K562 (cell line): ENCODE measurements at regions not wholly inside any gene's neighbourhood (a gene's known extent, or its start where the extent isn't known, plus 50 kb on each side); places are given as distances from the start of the nearest gene placed in this dataset.

Source experiments
- ATAC-seq: fragments of 200-7000 bp; cut with Tn5 transposase; 3 replicates; pipeline ENCODE4 v1.9.1; 2020; ENCODE audit warnings: moderate library complexity
- BruUV-seq: library from RNA; stranded (reverse); fragments of 400-500 nt; replicated peaks from 2 replicates; lab custom pipeline; 2021; lab: Mats Ljungman, UMichigan
- CTCF ChIA-PET: fragments of 300-600 bp; formaldehyde crosslinking; extraction: SDS; loops from one replicate; lab custom pipeline; 2021; ENCODE audit warnings: low intra/inter-chr PET ratio; lab: Yijun Ruan, JAX
- POLR2A ChIA-PET: fragments of 300-600, 350-650 bp; sonication (Branson Sonifier 250); formaldehyde crosslinking; extraction: SDS; loops from one replicate; lab custom pipeline; 2021; ENCODE audit warnings: antibody characterized with exemption, inconsistent platforms; lab: Yijun Ruan, JAX
- DNase-seq, 4 experiments: peaks; one replicate each; pipeline versions ENCODE4 v3.0.0 to v3.0.0-alpha.2; 2011 to 2018; ENCODE audit warnings: low spot score in 3 of 4, mixed read lengths in 3 of 4; ENCODE audit errors: extremely low read depth in 1 of 4
- FAIRE-seq: peaks from 2 replicates; lab custom pipeline; 2011; peaks lifted over from hg19 to GRCh38; lab: Jason Lieb, UNC
- H2AFZ ChIP-seq: 2 replicates; pipeline ENCODE4 v1.6.0; 2011; ENCODE audit warnings: low read depth, low read length, control low read depth, inconsistent platforms
- H3K27ac ChIP-seq: fragments of 200-600 bp; 3 replicates; pipeline ENCODE4 v1.8.0; 2011; ENCODE audit warnings: low read depth, mild to moderate bottlenecking, control low read depth, inconsistent platforms, low read length, moderate library complexity, mixed read lengths; ENCODE audit errors: extremely low read depth
- H3K27me3 ChIP-seq, 2 experiments: fragments of 300-600 bp in 1 of 2; 2 replicates in 1 of 2; 3 replicates in 1 of 2; pipeline versions ENCODE4 v1.6.0 to v1.8.0; 2011; ENCODE audit warnings: inconsistent platforms in 2 of 2, low read length in 2 of 2, mild to moderate bottlenecking in 1 of 2, mixed read lengths in 1 of 2, moderate library complexity in 1 of 2; ENCODE audit not compliant: control insufficient read depth in 2 of 2, insufficient read depth in 2 of 2
- H3K36me3 ChIP-seq: fragments of 300-600 bp; 3 replicates; pipeline ENCODE4 v1.8.0; 2011; ENCODE audit warnings: mild to moderate bottlenecking, low read length, inconsistent platforms; ENCODE audit not compliant: control insufficient read depth, insufficient read depth
- H3K4me1 ChIP-seq, 2 experiments: fragments of 200-600 bp in 1 of 2; replicated peaks in 1 of 2; 2 replicates in 1 of 2; 3 replicates in 1 of 2; pipeline versions ENCODE4 v1.5.1 to v1.8.0; 2011; ENCODE audit warnings: inconsistent platforms in 2 of 2, low read length in 2 of 2, mild to moderate bottlenecking in 1 of 2, mixed read lengths in 1 of 2, moderate library complexity in 1 of 2; ENCODE audit not compliant: control insufficient read depth in 2 of 2, insufficient read depth in 2 of 2
- H3K4me2 ChIP-seq: 2 replicates; pipeline ENCODE4 v1.6.1; 2011; ENCODE audit warnings: low read length, control low read depth, inconsistent platforms, mixed read lengths; ENCODE audit not compliant: insufficient read depth
- H3K4me3 ChIP-seq: fragments of 200-600 bp; sonication (generic), shearing (Covaris generic); 2 replicates; pipeline ENCODE4 v1.5.1; 2016; ENCODE audit warnings: control low read depth, inconsistent platforms
- H3K79me2 ChIP-seq: fragments of 200-600 bp; 3 replicates; pipeline ENCODE4 v1.8.0; 2011; ENCODE audit warnings: low read length, inconsistent platforms; ENCODE audit not compliant: control insufficient read depth, insufficient read depth
- H3K9ac ChIP-seq, 2 experiments: 2 replicates each; pipeline versions ENCODE4 v1.6.0 to v1.6.1; 2011; ENCODE audit warnings: low read depth in 2 of 2, low read length in 2 of 2, control low read depth in 1 of 2, inconsistent platforms in 1 of 2, mild to moderate bottlenecking in 1 of 2, mixed read lengths in 1 of 2; ENCODE audit not compliant: insufficient read depth in 1 of 2
- H3K9me1 ChIP-seq: one replicate; pipeline ENCODE4 v1.6.0; 2011; ENCODE audit warnings: inconsistent platforms, mild to moderate bottlenecking, low read length, moderate library complexity; ENCODE audit not compliant: control insufficient read depth, insufficient read depth
- H3K9me3 ChIP-seq: replicated peaks from 2 replicates; pipeline ENCODE4 v1.5.1; 2011; ENCODE audit warnings: low read depth, low read length, inconsistent platforms; ENCODE audit not compliant: control insufficient read depth, insufficient read depth
- H4K20me1 ChIP-seq: replicated peaks from 2 replicates; pipeline ENCODE4 v1.6.1; 2011; ENCODE audit warnings: low read length, inconsistent platforms, mixed read lengths; ENCODE audit not compliant: control insufficient read depth, insufficient read depth
- ATF3 ChIP-seq, 2 experiments: fragments of 450-650 bp in 1 of 2; sonication (generic) in 1 of 2; formaldehyde crosslinking in 1 of 2; IDR thresholded peaks in 1 of 2; conservative IDR thresholded peaks in 1 of 2; 2 replicates each; pipeline versions ENCODE4 v1.6.1 to v1.8.1; 2016 to 2023; ENCODE audit warnings: mild to moderate bottlenecking in 2 of 2, moderate library complexity in 2 of 2, inconsistent platforms in 1 of 2, missing genetic modification reagents in 1 of 2
- ATF4 ChIP-seq: fragments of 450-650 bp; formaldehyde crosslinking; IDR thresholded peaks from 2 replicates; pipeline ENCODE4 v1.4.0; 2022; ENCODE audit warnings: mild to moderate bottlenecking, moderate library complexity
- CLOCK ChIP-seq: fragments of 250-450 bp; sonication (Bioruptor Pico); IDR thresholded peaks from 2 replicates; pipeline ENCODE4 v1.4.0; 2020; ENCODE audit warnings: mild to moderate bottlenecking, moderate library complexity, borderline replicate concordance
- E2F6 ChIP-seq, 2 experiments: IDR thresholded peaks; 2 replicates each; pipeline ENCODE4 v1.6.1; 2011; ENCODE audit warnings: borderline replicate concordance in 1 of 2, control low read depth in 1 of 2, low read depth in 1 of 2, low read length in 1 of 2, mild to moderate bottlenecking in 1 of 2, mixed read lengths in 1 of 2, moderate library complexity in 1 of 2; ENCODE audit not compliant: insufficient read depth in 1 of 2, insufficient read length in 1 of 2, poor library complexity in 1 of 2, severe bottlenecking in 1 of 2; ENCODE audit errors: extremely low read depth in 1 of 2
- NFE2L1 ChIP-seq: fragments of 450-650 bp; IDR thresholded peaks from 2 replicates; pipeline ENCODE4 v1.6.1; 2016; ENCODE audit warnings: missing genetic modification characterization, low read depth, mild to moderate bottlenecking, missing compliant biosample characterization, moderate library complexity, borderline replicate concordance
- POLR2AphosphoS2 ChIP-seq: IDR thresholded peaks from 2 replicates; pipeline ENCODE4 v1.6.1; 2012; ENCODE audit warnings: low read length, improper control_type of control experiment
- RBFOX2 ChIP-seq: fragments of 200-400 bp; formaldehyde crosslinking; IDR thresholded peaks from 2 replicates; pipeline ENCODE4 v1.6.1; 2017; ENCODE audit warnings: low read depth, mild to moderate bottlenecking, low read length, moderate library complexity
- SNRNP70 ChIP-seq: fragments of 200-400 bp; formaldehyde crosslinking; optimal IDR thresholded peaks from 2 replicates; pipeline ENCODE3; 2017; ENCODE audit warnings: low read depth, low read length
- TAF15 ChIP-seq: fragments of 200-400 bp; formaldehyde crosslinking; IDR thresholded peaks from 2 replicates; pipeline ENCODE4 v1.6.1; 2017; ENCODE audit warnings: mild to moderate bottlenecking, low read depth, low read length, moderate library complexity
- TEAD2 ChIP-seq: fragments of 450-650 bp; IDR thresholded peaks from 2 replicates; pipeline ENCODE4 v1.6.1; 2016; ENCODE audit warnings: missing genetic modification characterization, control low read depth, missing compliant biosample characterization
- ZKSCAN1 ChIP-seq: fragments of 150-350 bp; IDR thresholded peaks from 2 replicates; pipeline ENCODE4 v1.6.1; 2016; ENCODE audit warnings: low read depth, low read length
- ZNF165 ChIP-seq: fragments of 250-450 bp; sonication (Bioruptor Pico); IDR thresholded peaks from 2 replicates; pipeline ENCODE4 v1.4.0; 2020; ENCODE audit warnings: borderline replicate concordance
- ZNF263 ChIP-seq: sonication (generic); formaldehyde crosslinking; IDR thresholded peaks from 2 replicates; pipeline ENCODE4 v1.8.0; 2022; ENCODE audit warnings: mild to moderate bottlenecking, missing genetic modification reagents, borderline replicate concordance
- WGBS: fragments of 100-300 bp; shearing (Covaris generic); methylation state at CpG from one replicate; pipeline ENCODE4 v1.1.6; 2016; ENCODE audit warnings: low coverage, mixed read lengths; ENCODE audit not compliant: insufficient coverage; ENCODE audit errors: missing lambda C conversion rate; 5-methylcytosine and 5-hydroxymethylcytosine counted together
- in situ Hi-C: fragments of 300-500 bp; cut with MboI; formaldehyde crosslinking; loops from 4 replicates; pipeline ENCODE4 v1.15.0; 2018; ENCODE audit warnings: inconsistent platforms, mixed read lengths
- intact Hi-C: fragments of 100-400 bp; cut with micrococcal nuclease; formaldehyde crosslinking; loops from 2 replicates; pipeline ENCODE4 v1.14.2; 2022

- Histone ChIP-seq H2AFZ (peak overlapping the region; percentile 36; the same call in 1 of the 2 replicates), H3K4me1 (0 out of 5 replicates have a peak, but pooled peaks cover 0 to 1% of the 10 kb centered on the region in 2 experiments), H3K4me2 (no peak overlapping the region), H3K9me1 (no peaks in the 10 kb centered on the region), H3K9me3 (no peaks in the 10 kb centered on the region), H4K20me1 (no peaks in the 10 kb centered on the region), H3K4me3 (no peak overlapping the region), H3K79me2 (no peaks in the 10 kb centered on the region), H3K9ac (no peak overlapping the region), H3K36me3 (no peaks in the 10 kb centered on the region), H3K27me3 (no peaks in the 10 kb centered on the region), H3K27ac (no peak overlapping the region)
- in situ Hi-C loops, result no loop called here
- ATAC-seq, result no peak
- ChIA-PET POLR2A (interaction anchor here (1.1 to 1.2 kb wide), 2 partner anchors 10 to 20 kb away, joined by 3 to 4 read pairs; no protein-coding TSS in a partner anchor), CTCF (no interaction called here)
- no peak for FAIRE-seq
- no TSS peak for BruUV-seq
- DNase-seq, result no peak
- intact Hi-C loops, result no loop called here
- 48% methylated on average over 11 of the region's 11 CpGs for WGBS
- TF ChIP-seq NFE2L1 (tag) (no peak), ATF4 (CRISPR knock-in tag) (no peak), TAF15 (no peak), SNRNP70 (no peak), ATF3 (IDR thresholded peaks at IDR 0.05) (no peak), ATF3 (CRISPR knock-in tag; conservative IDR thresholded peaks at IDR 0.05) (no peak), POLR2AphosphoS2 (no peak), ZNF165 (CRISPR knock-in tag) (no peak), ZKSCAN1 (no peak), TEAD2 (tag) (no peak), E2F6 (IDR thresholded peaks at IDR 0.05; ENCODE audit: borderline replicate concordance in 1 of 2, extremely low read depth in 1 of 2, insufficient read depth in 1 of 2, insufficient read length in 1 of 2, low read depth in 1 of 2, low read length in 1 of 2, poor library complexity in 1 of 2, severe bottlenecking in 1 of 2) (no peak), RBFOX2 (no peak), ZNF263 (CRISPR knock-in tag) (no peak), CLOCK (CRISPR knock-in tag) (no peak)
Observed at GRCh38 chr15:95911570-95912279, 418.8 kb upstream of the NR2F2 start.
